ENCODE measurements at regions not wholly inside any gene's neighbourhood (a gene's known extent, or its start where the extent isn't known, plus 50 kb on each side); places are given as distances from the start of the nearest gene placed in this dataset.

- H3K27me3 ChIP-seq, result no peaks in the 10 kb centered on the region
- Mint-ChIP-seq H3K4me3 (no peak overlapping the region), H3K4me1 (peaks cover 3% of the 10 kb centered on the region), H3K36me3 (no peaks in the 10 kb centered on the region), H3K27me3 (ENCODE audit: insufficient read depth, low read depth) (peaks cover 4% of the 10 kb centered on the region), H3K27ac (no peak overlapping the region), H3K9me3 (no peaks in the 10 kb centered on the region)
- peak overlapping the region; percentile 17 for H2AFZ ChIP-seq (replicated peaks)
- H3K9me3 ChIP-seq (ENCODE audit: low read depth), result no peaks in the 10 kb centered on the region
- no peak for DNase-seq (ENCODE audit: low spot score)
- no peaks in the 10 kb centered on the region for H3K79me2 ChIP-seq (ENCODE audit: low read depth)
- no peaks in the 10 kb centered on the region for H3F3A ChIP-seq (ENCODE audit: low read depth)
- TF ChIP-seq, protein P1, sequence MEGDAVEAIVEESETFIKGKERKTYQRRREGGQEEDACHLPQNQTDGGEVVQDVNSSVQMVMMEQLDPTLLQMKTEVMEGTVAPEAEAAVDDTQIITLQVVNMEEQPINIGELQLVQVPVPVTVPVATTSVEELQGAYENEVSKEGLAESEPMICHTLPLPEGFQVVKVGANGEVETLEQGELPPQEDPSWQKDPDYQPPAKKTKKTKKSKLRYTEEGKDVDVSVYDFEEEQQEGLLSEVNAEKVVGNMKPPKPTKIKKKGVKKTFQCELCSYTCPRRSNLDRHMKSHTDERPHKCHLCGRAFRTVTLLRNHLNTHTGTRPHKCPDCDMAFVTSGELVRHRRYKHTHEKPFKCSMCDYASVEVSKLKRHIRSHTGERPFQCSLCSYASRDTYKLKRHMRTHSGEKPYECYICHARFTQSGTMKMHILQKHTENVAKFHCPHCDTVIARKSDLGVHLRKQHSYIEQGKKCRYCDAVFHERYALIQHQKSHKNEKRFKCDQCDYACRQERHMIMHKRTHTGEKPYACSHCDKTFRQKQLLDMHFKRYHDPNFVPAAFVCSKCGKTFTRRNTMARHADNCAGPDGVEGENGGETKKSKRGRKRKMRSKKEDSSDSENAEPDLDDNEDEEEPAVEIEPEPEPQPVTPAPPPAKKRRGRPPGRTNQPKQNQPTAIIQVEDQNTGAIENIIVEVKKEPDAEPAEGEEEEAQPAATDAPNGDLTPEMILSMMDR (IDR thresholded peaks at IDR 0.05), result no peak
- no peak for TF ChIP-seq EZH2 (IDR thresholded peaks at IDR 0.05)
- no peak for TF ChIP-seq EZH2phosphoT487 (IDR thresholded peaks at IDR 0.05)
- no peaks in the 10 kb centered on the region for H4K20me1 ChIP-seq (ENCODE audit: low read depth)
- H3K36me3 ChIP-seq, result no peaks in the 10 kb centered on the region
- H3K9ac ChIP-seq, result no peak overlapping the region
- H3K4me1 ChIP-seq, result no peaks in the 10 kb centered on the region
- H3K4me3 ChIP-seq, result no peak overlapping the region
- H3K27ac ChIP-seq, result no peak overlapping the region
- no peak overlapping the region for H3K4me2 ChIP-seq
These were observed 64.0 kb upstream of the MED4 start for GRCh38 chr13:48158915-48159314.

DNA sequence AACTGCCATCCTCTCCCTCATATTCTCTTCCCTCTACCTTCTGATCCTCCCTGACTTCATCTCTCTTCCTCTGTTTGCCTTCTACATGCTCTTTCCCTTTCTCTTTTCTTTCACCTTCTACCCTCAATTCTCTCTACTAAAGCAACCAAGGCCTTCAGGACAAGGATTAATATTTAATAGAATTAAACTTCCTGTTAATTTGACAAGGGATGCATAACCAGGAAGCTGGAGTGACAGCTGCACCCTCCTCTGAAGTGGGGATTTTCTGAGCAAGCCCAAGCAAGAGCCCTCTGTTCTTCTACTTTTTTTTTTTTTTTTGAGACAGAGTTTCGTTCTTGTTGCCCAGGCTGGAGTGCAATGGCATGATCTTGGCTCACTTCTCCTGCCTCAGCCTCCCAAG lies 63.4 kb upstream of the MED4 start:
- Mint-ChIP-seq H3K27ac (no peak overlapping the region), H3K27me3 (ENCODE audit: insufficient read depth, low read depth) (peaks cover 4% of the 10 kb centered on the region)

GRCh38 chr13:48156466-48156865 lies 61.6 kb upstream of the MED4 start:
- peak overlapping the region; percentile 54 for H2AFZ ChIP-seq (replicated peaks)
- DNase-seq (ENCODE audit: low spot score), result no peak

More for the DNA sequence above, 63.4 kb upstream of the MED4 start:
- Mint-ChIP-seq H3K9me3 (no peaks in the 10 kb centered on the region), H3K4me1 (peaks cover 3% of the 10 kb centered on the region), H3K36me3 (no peaks in the 10 kb centered on the region), H3K4me3 (no peak overlapping the region)
- Histone ChIP-seq H3K79me2 (ENCODE audit: low read depth) (no peaks in the 10 kb centered on the region), H3K27ac (no peak overlapping the region), H3K9ac (no peak overlapping the region), H3K4me2 (no peak overlapping the region), H3K4me3 (no peak overlapping the region), H2AFZ (replicated peaks) (no peak overlapping the region), H3K27me3 (no peaks in the 10 kb centered on the region), H3F3A (ENCODE audit: low read depth) (no peaks in the 10 kb centered on the region), H3K4me1 (no peaks in the 10 kb centered on the region), H3K36me3 (no peaks in the 10 kb centered on the region), H3K9me3 (ENCODE audit: low read depth) (no peaks in the 10 kb centered on the region), H4K20me1 (ENCODE audit: low read depth) (no peaks in the 10 kb centered on the region)
- TF ChIP-seq, protein P1 (IDR thresholded peaks at IDR 0.05), result no peak
- no peak for TF ChIP-seq EZH2 (IDR thresholded peaks at IDR 0.05)
- TF ChIP-seq EZH2phosphoT487 (IDR thresholded peaks at IDR 0.05), result no peak
- DNase-seq (ENCODE audit: low spot score), result no peak

More at GRCh38 chr13:48156466-48156865, 61.6 kb upstream of the MED4 start:
- no peaks in the 10 kb centered on the region for H4K20me1 ChIP-seq (ENCODE audit: low read depth)
- no peaks in the 10 kb centered on the region for H3K4me1 ChIP-seq
- no peak overlapping the region for H3K27ac ChIP-seq
- H3K27me3 ChIP-seq, result no peaks in the 10 kb centered on the region
- Mint-ChIP-seq H3K27me3 (ENCODE audit: insufficient read depth, low read depth) (peaks cover 4% of the 10 kb centered on the region), H3K9me3 (no peaks in the 10 kb centered on the region), H3K4me1 (peaks cover 3% of the 10 kb centered on the region), H3K36me3 (no peaks in the 10 kb centered on the region), H3K4me3 (no peak overlapping the region), H3K27ac (no peak overlapping the region)
- no peaks in the 10 kb centered on the region for H3F3A ChIP-seq (ENCODE audit: low read depth)
- H3K9ac ChIP-seq, result no peak overlapping the region
- no peak for TF ChIP-seq EZH2phosphoT487 (IDR thresholded peaks at IDR 0.05)
- no peak for TF ChIP-seq EZH2 (IDR thresholded peaks at IDR 0.05)
- TF ChIP-seq, protein P1 (IDR thresholded peaks at IDR 0.05), result no peak
- H3K9me3 ChIP-seq (ENCODE audit: low read depth), result no peaks in the 10 kb centered on the region
- no peak overlapping the region for H3K4me2 ChIP-seq
- no peaks in the 10 kb centered on the region for H3K36me3 ChIP-seq
- H3K4me3 ChIP-seq, result no peak overlapping the region
- H3K79me2 ChIP-seq (ENCODE audit: low read depth), result no peaks in the 10 kb centered on the region
